Retinal pigment epithelial cell (primary cell): ENCODE measurements at regions not wholly inside any gene's neighbourhood (a gene's known extent, or its start where the extent isn't known, plus 50 kb on each side); places are given as distances from the start of the nearest gene placed in this dataset.

Source experiments
- DNase-seq: peaks from one replicate; pipeline ENCODE4 v3.0.0-alpha.2; 2010; ENCODE audit warnings: low read depth
- H3K4me3 ChIP-seq: 2 replicates; pipeline ENCODE4 v1.5.1; 2011; ENCODE audit warnings: mild to moderate bottlenecking, low read length, control low read depth, moderate library complexity
- CTCF ChIP-seq: conservative IDR thresholded peaks from 2 replicates; pipeline ENCODE4 v1.5.1; 2011; ENCODE audit warnings: low read depth, low read length, control low read depth, inconsistent platforms

GRCh38 chr6:21947731-21948386 is 349.0 kb downstream of the PRL start:
- no peak for DNase-seq
- no peak overlapping the region for H3K4me3 ChIP-seq
- no peak for TF ChIP-seq CTCF

- no peak overlapping the region for H3K4me3 ChIP-seq
- no peak for TF ChIP-seq CTCF
- DNase-seq, result no peak
Observed at GRCh38 chr6:21949211-21949801, 347.5 kb downstream of the PRL start.

GRCh38 chr6:21952367-21952766 is 344.5 kb downstream of the PRL start:
- TF ChIP-seq CTCF, result no peak
- no peak overlapping the region for H3K4me3 ChIP-seq
- no peak for DNase-seq

- no peak overlapping the region for H3K4me3 ChIP-seq
- peak; percentile 82 for DNase-seq
- no peak for TF ChIP-seq CTCF
Observed at GRCh38 chr6:21953831-21954801, 342.7 kb downstream of the PRL start.

- no peak for DNase-seq
- TF ChIP-seq CTCF, result no peak
- no peak overlapping the region for H3K4me3 ChIP-seq
Observed at GRCh38 chr6:21955053-21955595, 341.7 kb downstream of the PRL start.

- no peak for DNase-seq
- H3K4me3 ChIP-seq, result no peak overlapping the region
- no peak for TF ChIP-seq CTCF
Observed at GRCh38 chr6:21955951-21956350, 340.9 kb downstream of the PRL start.
